ENCODE measurements at regions not wholly inside any gene's neighbourhood (a gene's known extent, or its start where the extent isn't known, plus 50 kb on each side); places are given as distances from the start of the nearest gene placed in this dataset.

DNA sequence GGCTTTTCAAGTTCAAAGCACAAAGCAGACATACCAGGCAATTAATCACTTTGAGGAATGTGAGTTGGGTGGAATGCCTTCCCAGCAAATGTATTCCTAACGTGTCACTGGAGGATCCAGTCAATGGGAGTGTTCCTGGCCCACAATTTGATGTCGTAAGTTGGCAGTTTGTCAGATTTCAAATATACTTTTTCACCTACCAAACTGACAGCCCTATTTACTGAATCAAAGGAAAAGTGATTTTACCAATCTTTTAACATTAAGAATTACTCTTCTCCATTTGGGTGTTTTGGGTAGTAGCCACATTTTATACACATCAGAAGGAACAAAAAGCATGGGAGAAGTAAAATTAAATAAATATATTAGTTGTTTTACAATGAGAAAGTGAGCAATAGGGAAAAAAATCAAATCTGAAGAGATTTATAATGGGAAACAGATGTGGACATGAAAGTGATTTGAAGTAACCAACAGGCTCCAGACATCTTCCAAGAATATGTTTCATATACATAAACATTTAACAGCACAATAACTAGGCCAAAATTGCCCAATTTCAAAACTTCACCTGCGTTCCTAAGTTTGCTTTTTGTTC, 222.9 kb downstream of the MTERF1 start:
- no peak overlapping the region for H3K27ac Mint-ChIP-seq
- no peaks in the 10 kb centered on the region for H3K9me3 Mint-ChIP-seq
- H3K27me3 Mint-ChIP-seq (ENCODE audit: low read depth), result no peaks in the 10 kb centered on the region
- H3K36me3 Mint-ChIP-seq (ENCODE audit: low read depth), result no peaks in the 10 kb centered on the region
- intact Hi-C loops (cut with micrococcal nuclease), result no loop called here
- H3K4me3 Mint-ChIP-seq (ENCODE audit: low read depth), result no peak overlapping the region
- H3K4me1 Mint-ChIP-seq (ENCODE audit: low read depth), result peaks cover 2% of the 10 kb centered on the region
- no peak for DNase-seq (ENCODE audit: low spot score)

DNA sequence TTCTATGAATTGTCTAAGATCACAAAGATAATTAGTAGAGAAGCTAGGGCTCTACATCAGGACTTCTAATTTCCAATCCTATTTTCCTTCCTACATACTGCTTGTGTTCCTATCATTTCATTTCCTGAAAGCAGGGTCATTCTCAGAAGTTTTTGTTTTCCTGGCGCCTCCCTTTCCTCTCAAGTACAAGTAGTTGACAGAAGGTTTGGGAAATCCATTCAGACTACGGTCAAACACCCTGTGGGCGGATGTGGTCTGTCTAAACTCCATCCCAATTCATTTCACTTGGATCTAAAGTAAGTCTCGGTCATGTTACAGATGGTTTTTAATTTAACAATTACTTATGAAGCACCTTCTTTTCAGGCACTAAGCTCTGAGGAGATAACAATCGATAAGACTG, 221.4 kb downstream of the MTERF1 start:
- H3K27ac Mint-ChIP-seq, result no peak overlapping the region
- H3K9me3 Mint-ChIP-seq, result no peaks in the 10 kb centered on the region
- no peak for DNase-seq (ENCODE audit: low spot score)
- no peaks in the 10 kb centered on the region for H3K36me3 Mint-ChIP-seq (ENCODE audit: low read depth)
- no peak overlapping the region for H3K4me3 Mint-ChIP-seq (ENCODE audit: low read depth)
- intact Hi-C loops (cut with micrococcal nuclease), result no loop called here
- H3K27me3 Mint-ChIP-seq (ENCODE audit: low read depth), result no peaks in the 10 kb centered on the region
- peaks cover 2% of the 10 kb centered on the region for H3K4me1 Mint-ChIP-seq (ENCODE audit: low read depth)

DNA sequence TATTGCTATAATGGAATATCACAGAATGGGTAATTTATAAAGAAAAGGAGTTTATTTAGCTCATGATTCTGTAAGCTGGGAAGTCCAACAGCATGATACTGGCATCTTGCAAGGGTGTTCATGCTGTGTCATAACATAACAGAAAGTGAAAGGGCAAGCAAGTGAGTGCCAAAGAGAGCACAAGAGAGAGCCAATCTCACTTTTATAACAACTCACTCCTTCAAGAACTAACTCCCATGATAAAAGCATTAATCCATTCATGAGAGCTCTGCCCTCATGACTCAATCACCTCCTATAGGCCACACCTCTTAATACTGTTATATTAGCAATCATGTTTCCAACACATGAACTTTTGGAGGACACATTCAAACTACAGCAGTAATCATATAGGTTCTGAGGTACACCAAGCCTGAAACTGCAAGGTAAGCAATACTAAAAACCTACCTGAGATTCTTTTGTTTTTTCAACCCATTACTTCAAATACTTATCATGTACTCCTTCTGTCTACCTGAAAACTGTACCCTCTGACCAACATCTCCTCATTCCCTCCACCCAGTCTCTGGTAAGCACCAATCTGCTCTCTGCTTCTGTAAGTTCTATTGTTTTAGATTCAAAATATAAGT, 219.7 kb downstream of the MTERF1 start:
- Mint-ChIP-seq H3K36me3 (ENCODE audit: low read depth) (no peaks in the 10 kb centered on the region), H3K4me1 (ENCODE audit: low read depth) (peaks cover 2% of the 10 kb centered on the region), H3K27ac (no peak overlapping the region), H3K9me3 (no peaks in the 10 kb centered on the region), H3K4me3 (ENCODE audit: low read depth) (no peak overlapping the region), H3K27me3 (ENCODE audit: low read depth) (no peaks in the 10 kb centered on the region)
- intact Hi-C loops (cut with micrococcal nuclease), result no loop called here
- no peak for DNase-seq (ENCODE audit: low spot score)

DNA sequence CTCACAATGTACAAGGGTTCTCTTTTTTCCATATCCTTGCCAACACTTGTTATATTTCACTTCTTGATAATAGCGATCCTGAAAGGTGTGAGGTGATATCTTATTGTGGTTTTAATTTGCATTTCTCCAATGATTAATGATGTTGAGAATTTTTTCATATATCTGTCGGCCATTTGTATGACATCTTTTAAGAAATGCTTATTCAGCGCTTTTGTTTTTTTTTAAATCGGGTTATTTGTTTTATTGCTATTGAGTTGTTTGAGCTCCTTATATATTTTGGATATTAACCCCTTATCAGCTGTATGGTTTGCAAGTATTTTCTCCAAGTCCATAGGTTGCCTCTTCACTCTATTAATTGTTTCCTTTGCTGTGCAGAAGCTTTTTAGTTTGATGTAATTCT, 218.8 kb downstream of the MTERF1 start:
- no peak for DNase-seq (ENCODE audit: low spot score)
- peaks cover 2% of the 10 kb centered on the region for H3K4me1 Mint-ChIP-seq (ENCODE audit: low read depth)
- H3K36me3 Mint-ChIP-seq (ENCODE audit: low read depth), result no peaks in the 10 kb centered on the region
- intact Hi-C loops (cut with micrococcal nuclease), result no loop called here
- no peak overlapping the region for H3K4me3 Mint-ChIP-seq (ENCODE audit: low read depth)
- no peaks in the 10 kb centered on the region for H3K9me3 Mint-ChIP-seq
- H3K27me3 Mint-ChIP-seq (ENCODE audit: low read depth), result no peaks in the 10 kb centered on the region
- H3K27ac Mint-ChIP-seq, result no peak overlapping the region

DNA sequence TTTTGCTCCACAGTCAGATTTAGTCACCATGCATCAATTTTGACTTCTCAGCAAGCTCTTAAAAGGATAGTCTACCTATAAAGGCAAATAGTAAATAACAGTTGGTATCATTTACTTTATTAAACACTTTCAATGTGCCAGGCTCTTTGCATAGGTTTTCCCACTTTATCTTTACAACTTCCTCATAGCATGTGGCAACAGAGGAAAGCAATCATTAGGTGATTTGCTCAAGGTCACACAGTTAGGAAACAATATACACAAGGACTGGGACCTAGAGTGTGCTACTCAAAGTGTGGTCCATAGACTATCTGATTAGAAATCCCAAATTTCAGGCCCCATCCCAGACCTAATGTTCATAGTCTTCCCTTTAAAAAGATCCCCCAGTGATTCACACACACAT, 212.3 kb downstream of the MTERF1 start:
- no peaks in the 10 kb centered on the region for H3K4me1 Mint-ChIP-seq (ENCODE audit: low read depth)
- H3K27ac Mint-ChIP-seq, result no peak overlapping the region
- no peak for DNase-seq (ENCODE audit: low spot score)
- H3K4me3 Mint-ChIP-seq (ENCODE audit: low read depth), result no peak overlapping the region
- H3K27me3 Mint-ChIP-seq (ENCODE audit: low read depth), result no peaks in the 10 kb centered on the region
- no peaks in the 10 kb centered on the region for H3K9me3 Mint-ChIP-seq
- intact Hi-C loops (cut with micrococcal nuclease), result no loop called here
- no peaks in the 10 kb centered on the region for H3K36me3 Mint-ChIP-seq (ENCODE audit: low read depth)

DNA sequence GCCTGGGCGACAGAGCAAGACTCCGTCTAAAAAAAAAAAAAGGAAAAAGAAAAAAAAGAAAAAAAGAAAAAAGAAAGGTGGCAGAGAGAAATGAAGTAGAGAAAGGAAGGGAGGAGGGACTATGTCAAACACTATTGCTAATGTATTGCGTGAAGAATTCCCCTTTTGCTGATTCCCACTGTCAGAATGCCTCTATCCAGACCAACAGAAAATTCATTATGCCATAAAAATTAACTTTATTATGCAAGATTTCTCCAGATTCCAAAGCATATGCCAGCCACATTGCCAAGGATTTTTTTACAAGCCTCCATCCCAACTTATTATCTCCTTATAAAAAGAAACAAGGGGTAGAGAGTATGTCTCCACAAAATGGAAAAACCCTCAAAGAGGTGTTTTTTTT, 209.3 kb downstream of the MTERF1 start:
- H3K36me3 Mint-ChIP-seq (ENCODE audit: low read depth), result no peaks in the 10 kb centered on the region
- H3K4me1 Mint-ChIP-seq (ENCODE audit: low read depth), result no peaks in the 10 kb centered on the region
- intact Hi-C loops (cut with micrococcal nuclease), result no loop called here
- no peak overlapping the region for H3K4me3 Mint-ChIP-seq (ENCODE audit: low read depth)
- no peak overlapping the region for H3K27ac Mint-ChIP-seq
- H3K9me3 Mint-ChIP-seq, result no peaks in the 10 kb centered on the region
- no peaks in the 10 kb centered on the region for H3K27me3 Mint-ChIP-seq (ENCODE audit: low read depth)
- no peak for DNase-seq (ENCODE audit: low spot score)

DNA sequence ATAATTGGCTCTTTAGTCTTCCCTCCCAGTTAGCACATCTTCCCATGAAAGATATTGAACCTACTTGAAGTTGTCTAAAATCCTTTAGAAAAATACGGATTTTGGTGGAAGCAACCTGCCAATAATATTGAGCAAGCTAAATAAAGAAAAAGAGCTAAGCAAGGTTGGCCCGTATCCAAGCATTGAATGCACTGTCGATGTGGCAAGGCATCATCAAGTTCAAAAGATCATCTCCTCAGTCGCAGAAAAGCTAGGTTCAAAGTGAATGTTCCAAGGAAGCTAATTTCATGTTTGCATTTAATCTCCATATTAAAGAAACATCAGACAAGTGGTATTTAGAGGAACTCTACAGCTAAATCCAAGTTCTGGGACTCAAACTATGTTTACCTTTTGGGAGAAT, 206.0 kb downstream of the MTERF1 start:
- DNase-seq (ENCODE audit: low spot score), result no peak
- H3K27me3 Mint-ChIP-seq (ENCODE audit: low read depth), result no peaks in the 10 kb centered on the region
- no peak overlapping the region for H3K27ac Mint-ChIP-seq
- H3K4me1 Mint-ChIP-seq (ENCODE audit: low read depth), result no peaks in the 10 kb centered on the region
- H3K36me3 Mint-ChIP-seq (ENCODE audit: low read depth), result no peaks in the 10 kb centered on the region
- H3K4me3 Mint-ChIP-seq (ENCODE audit: low read depth), result no peak overlapping the region
- peaks cover 3% of the 10 kb centered on the region for H3K9me3 Mint-ChIP-seq
- intact Hi-C loops (cut with micrococcal nuclease), result no loop called here

DNA sequence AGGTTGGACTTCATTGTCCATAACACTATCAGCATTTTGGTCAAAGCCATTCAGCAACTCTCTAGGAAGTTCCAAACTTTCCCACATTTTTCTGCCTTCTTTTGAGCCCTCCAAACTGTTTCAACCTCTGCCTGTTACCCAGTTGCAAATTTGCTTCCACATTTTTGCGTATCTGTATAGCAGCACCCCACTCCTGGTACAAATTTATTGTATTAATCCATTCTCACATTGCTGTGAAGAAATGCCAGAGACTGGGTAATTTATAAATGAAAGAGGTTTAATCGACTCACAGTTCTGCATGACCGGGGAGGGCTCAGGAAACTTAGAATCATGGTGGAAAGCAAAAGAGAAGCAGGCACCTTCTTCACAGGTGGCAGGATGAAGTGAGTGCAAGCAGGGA, 198.8 kb downstream of the MTERF1 start:
- Mint-ChIP-seq H3K27ac (no peak overlapping the region), H3K4me1 (ENCODE audit: low read depth) (no peaks in the 10 kb centered on the region), H3K9me3 (peaks cover 26% of the 10 kb centered on the region), H3K36me3 (ENCODE audit: low read depth) (no peaks in the 10 kb centered on the region), H3K4me3 (ENCODE audit: low read depth) (no peak overlapping the region), H3K27me3 (ENCODE audit: low read depth) (no peaks in the 10 kb centered on the region)
- intact Hi-C loops (cut with micrococcal nuclease), result no loop called here
- no peak for DNase-seq (ENCODE audit: low spot score)

DNA sequence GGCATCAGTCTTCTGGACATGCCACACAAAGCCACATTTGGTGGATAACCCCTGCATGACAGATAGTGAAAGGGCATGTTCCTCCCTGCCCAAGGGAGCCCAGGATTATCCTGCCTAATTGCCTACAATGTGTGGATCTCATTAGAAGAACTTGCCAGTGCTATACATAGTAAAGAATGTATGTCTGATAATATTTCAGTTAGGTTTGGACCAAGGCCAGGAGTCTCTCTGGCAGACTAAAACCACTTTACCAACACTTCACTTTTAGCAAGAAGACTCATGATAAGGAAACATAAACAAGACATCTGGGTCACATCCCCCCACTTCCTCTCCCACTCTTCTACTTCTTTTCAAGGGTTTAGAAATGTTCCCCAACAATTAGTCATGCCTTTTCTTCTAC, 196.7 kb downstream of the MTERF1 start:
- Mint-ChIP-seq H3K4me3 (ENCODE audit: low read depth) (no peak overlapping the region), H3K9me3 (peaks cover 26% of the 10 kb centered on the region), H3K27me3 (ENCODE audit: low read depth) (no peaks in the 10 kb centered on the region), H3K4me1 (ENCODE audit: low read depth) (no peaks in the 10 kb centered on the region), H3K27ac (no peak overlapping the region), H3K36me3 (ENCODE audit: low read depth) (no peaks in the 10 kb centered on the region)
- DNase-seq (ENCODE audit: low spot score), result no peak
- intact Hi-C loops (cut with micrococcal nuclease), result no loop called here

DNA sequence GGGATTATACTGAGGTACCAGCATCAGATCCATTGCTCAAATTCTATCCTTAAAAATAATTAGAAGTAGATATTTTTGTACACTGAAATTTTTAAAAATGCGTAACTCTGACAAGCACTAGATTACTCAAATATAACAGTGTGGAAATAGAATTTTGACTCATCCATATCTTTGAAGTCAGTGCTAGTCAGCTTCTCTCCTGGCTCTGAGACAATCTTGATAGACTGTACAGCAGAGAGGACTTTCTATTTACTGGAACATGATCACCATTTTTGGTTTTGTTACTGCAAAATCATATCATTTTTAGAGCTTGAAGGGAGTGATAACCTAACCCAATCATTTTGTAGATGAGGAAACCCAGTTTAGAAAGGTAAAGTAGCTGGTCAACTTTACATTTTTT, 195.0 kb downstream of the MTERF1 start:
- no peak overlapping the region for H3K27ac Mint-ChIP-seq

DNA sequence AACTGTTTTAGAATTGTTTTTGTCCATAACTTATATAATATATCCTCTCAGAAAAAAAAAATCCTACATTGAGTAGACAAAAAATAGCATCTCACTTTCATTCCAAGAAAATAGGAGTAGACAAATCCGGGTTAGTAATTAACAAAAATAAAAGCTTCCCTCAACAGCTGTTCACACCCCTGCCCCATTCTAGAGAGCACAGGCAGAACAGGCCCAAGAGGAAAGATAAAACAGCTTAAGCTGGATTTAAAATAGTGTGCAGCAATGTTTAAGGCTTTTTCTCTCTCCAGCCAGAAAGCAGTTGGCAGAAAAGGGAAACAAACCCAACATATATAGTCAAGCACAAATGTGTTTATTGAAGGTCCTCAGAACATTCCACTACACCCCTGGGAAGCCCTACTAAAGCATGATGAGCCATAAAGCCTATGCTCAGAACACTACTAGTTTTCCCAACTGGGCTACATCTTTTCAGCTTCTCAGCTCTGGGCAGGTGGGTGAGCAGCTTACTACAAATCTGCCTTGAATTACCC, 189.9 kb downstream of the MTERF1 start:
- Mint-ChIP-seq H3K27me3 (ENCODE audit: low read depth) (no peaks in the 10 kb centered on the region), H3K4me3 (ENCODE audit: low read depth) (no peak overlapping the region), H3K36me3 (ENCODE audit: low read depth) (no peaks in the 10 kb centered on the region), H3K4me1 (ENCODE audit: low read depth) (no peaks in the 10 kb centered on the region), H3K9me3 (no peaks in the 10 kb centered on the region), H3K27ac (no peak overlapping the region)
- intact Hi-C loops (cut with micrococcal nuclease), result no loop called here
- no peak for DNase-seq (ENCODE audit: low spot score)

More for the DNA sequence above, 195.0 kb downstream of the MTERF1 start:
- Mint-ChIP-seq H3K4me3 (ENCODE audit: low read depth) (no peak overlapping the region), H3K9me3 (peaks cover 12% of the 10 kb centered on the region), H3K4me1 (ENCODE audit: low read depth) (no peaks in the 10 kb centered on the region), H3K27me3 (ENCODE audit: low read depth) (no peaks in the 10 kb centered on the region), H3K36me3 (ENCODE audit: low read depth) (no peaks in the 10 kb centered on the region)
- intact Hi-C loops (cut with micrococcal nuclease), result no loop called here
- no peak for DNase-seq (ENCODE audit: low spot score)

DNA sequence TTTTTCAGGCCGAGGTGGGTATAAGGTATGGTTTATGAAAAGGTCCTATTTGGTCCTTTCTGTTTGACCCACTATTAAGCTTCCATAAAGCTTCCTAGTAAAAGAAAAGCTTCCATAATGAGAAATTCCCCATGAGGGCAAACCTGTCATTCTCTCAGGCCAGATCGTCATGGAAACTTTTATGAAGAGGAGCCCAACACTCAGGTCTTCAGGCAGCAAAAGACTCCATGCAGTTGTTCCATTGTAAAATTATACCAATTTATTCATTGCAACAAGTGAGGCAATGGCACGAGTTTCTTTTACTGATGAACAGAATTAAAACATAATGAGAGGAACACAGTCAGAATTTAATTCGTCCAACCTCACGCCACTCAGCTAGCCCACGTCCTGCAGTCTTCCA, 188.6 kb downstream of the MTERF1 start:
- Mint-ChIP-seq H3K27ac (no peak overlapping the region), H3K9me3 (no peaks in the 10 kb centered on the region), H3K27me3 (ENCODE audit: low read depth) (no peaks in the 10 kb centered on the region), H3K4me1 (ENCODE audit: low read depth) (no peaks in the 10 kb centered on the region), H3K4me3 (ENCODE audit: low read depth) (no peak overlapping the region), H3K36me3 (ENCODE audit: low read depth) (no peaks in the 10 kb centered on the region)
- intact Hi-C loops (cut with micrococcal nuclease), result no loop called here
- no peak for DNase-seq (ENCODE audit: low spot score)

DNA sequence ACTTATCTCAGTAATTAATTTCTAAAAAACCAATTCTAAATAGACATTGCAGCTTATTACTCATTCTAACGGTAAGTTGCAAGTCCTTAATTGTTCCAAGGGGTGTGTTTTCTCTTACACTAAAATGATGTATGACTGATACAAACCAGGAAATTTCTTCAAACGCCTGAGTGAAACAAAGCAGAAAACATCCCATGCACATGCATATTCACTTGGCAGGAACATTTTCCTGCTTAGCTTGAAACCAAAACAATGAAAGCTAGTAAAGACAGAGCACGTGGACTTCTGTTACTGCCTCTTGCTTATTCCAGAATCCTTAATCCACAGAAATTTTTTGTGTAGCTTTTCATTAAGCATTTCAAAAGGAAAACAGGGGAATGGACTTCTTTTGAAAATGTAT, 187.7 kb downstream of the MTERF1 start:
- no peaks in the 10 kb centered on the region for H3K27me3 Mint-ChIP-seq (ENCODE audit: low read depth)
- intact Hi-C loops (cut with micrococcal nuclease), result no loop called here

More for the DNA sequence above, 187.7 kb downstream of the MTERF1 start:
- Mint-ChIP-seq H3K4me3 (ENCODE audit: low read depth) (no peak overlapping the region), H3K27ac (no peak overlapping the region), H3K9me3 (no peaks in the 10 kb centered on the region), H3K4me1 (ENCODE audit: low read depth) (no peaks in the 10 kb centered on the region), H3K36me3 (ENCODE audit: low read depth) (no peaks in the 10 kb centered on the region)
- DNase-seq (ENCODE audit: low spot score), result no peak
